H1 (cell line): ENCODE measurements at regions not wholly inside any gene's neighbourhood (a gene's known extent, or its start where the extent isn't known, plus 50 kb on each side); places are given as distances from the start of the nearest gene placed in this dataset.

ENCODE experiments used
- CTCF ChIA-PET: fragments of 300-600 bp; sonication (Branson Sonifier 250); formaldehyde crosslinking; loops from one replicate; lab custom pipeline; 2021; ENCODE audit not compliant: partially characterized antibody; lab: Charles Lee
- POLR2A ChIA-PET: fragments of 300-600 bp; sonication (Branson Sonifier 250); formaldehyde crosslinking; loops from one replicate; lab custom pipeline; 2021; ENCODE audit warnings: inconsistent platforms; ENCODE audit not compliant: partially characterized antibody; lab: Charles Lee
- DNase-seq, 2 experiments: peaks; one replicate each; pipeline versions ENCODE4 v3.0.0 to v3.0.0-alpha.2; 2010 to 2022; ENCODE audit warnings: low spot score in 2 of 2, low read depth in 1 of 2, mixed read lengths in 1 of 2
- FAIRE-seq: peaks from 2 replicates; lab custom pipeline; 2011; peaks lifted over from hg19 to GRCh38; lab: Jason Lieb, UNC
- H2AFZ ChIP-seq: 2 replicates; pipeline ENCODE4 v1.8.1; 2012; ENCODE audit warnings: low read length, inconsistent platforms
- H2AK5ac ChIP-seq: 2 replicates; pipeline ENCODE4 v1.6.1; 2013; ENCODE audit warnings: low read depth, low read length
- H2BK120ac ChIP-seq: replicated peaks from 2 replicates; pipeline ENCODE3; 2013; ENCODE audit warnings: low read depth, low read length, inconsistent platforms
- H2BK12ac ChIP-seq: 2 replicates; pipeline ENCODE4 v1.6.1; 2013; ENCODE audit warnings: low read depth, low read length
- H2BK15ac ChIP-seq: 2 replicates; pipeline ENCODE4 v1.6.1; 2013; ENCODE audit warnings: low read length
- H2BK20ac ChIP-seq: 2 replicates; pipeline ENCODE4 v1.6.1; 2013; ENCODE audit warnings: low read length
- H2BK5ac ChIP-seq: 2 replicates; pipeline ENCODE4 v1.6.1; 2013; ENCODE audit warnings: low read depth, low read length
- H3K14ac ChIP-seq: 2 replicates; pipeline ENCODE4 v1.6.1; 2013; ENCODE audit warnings: inconsistent platforms; ENCODE audit not compliant: insufficient read length
- H3K18ac ChIP-seq: 2 replicates; pipeline ENCODE4 v1.6.1; 2013; ENCODE audit warnings: low read length; ENCODE audit errors: extremely low read depth
- H3K23ac ChIP-seq: 2 replicates; pipeline ENCODE4 v1.6.1; 2013; ENCODE audit warnings: inconsistent platforms; ENCODE audit not compliant: insufficient read length
- H3K23me2 ChIP-seq: 2 replicates; pipeline ENCODE4 v1.6.1; 2013; ENCODE audit warnings: low read depth, low read length
- H3K27ac ChIP-seq: 2 replicates; pipeline ENCODE4 v1.6.1; 2011; ENCODE audit warnings: low read depth, low read length, inconsistent platforms
- H3K27me3 ChIP-seq, 4 experiments: replicated peaks in 1 of 4; 1 replicate in 1 of 4; 2 replicates in 3 of 4; pipeline versions ENCODE4 v1.6.1 to v1.8.1; 2011 to 2013; ENCODE audit warnings: low read length in 3 of 4, mild to moderate bottlenecking in 3 of 4, inconsistent platforms in 2 of 4, mixed read lengths in 2 of 4, moderate library complexity in 1 of 4; ENCODE audit not compliant: control insufficient read depth in 3 of 4, insufficient read depth in 3 of 4; ENCODE audit errors: extremely low read depth in 1 of 4
- H3K36me3 ChIP-seq, 4 experiments: 2 replicates each; pipeline versions ENCODE4 v1.6.1 to v1.8.1; 2011 to 2013; ENCODE audit warnings: mild to moderate bottlenecking in 4 of 4, low read length in 3 of 4, moderate library complexity in 2 of 4, control low read depth in 1 of 4, inconsistent platforms in 1 of 4; ENCODE audit not compliant: insufficient read depth in 4 of 4, control insufficient read depth in 2 of 4
- H3K4ac ChIP-seq: replicated peaks from 2 replicates; pipeline ENCODE3; 2013; ENCODE audit warnings: low read length, low read depth, mixed read lengths, inconsistent platforms; ENCODE audit not compliant: insufficient read length
- H3K4me1 ChIP-seq, 4 experiments: replicated peaks in 1 of 4; 1 replicate in 1 of 4; 2 replicates in 3 of 4; pipeline versions ENCODE4 v1.6.1 to v1.8.1; 2011 to 2013; ENCODE audit warnings: low read length in 3 of 4, inconsistent platforms in 2 of 4, mixed read lengths in 1 of 4; ENCODE audit not compliant: insufficient read depth in 4 of 4, control insufficient read depth in 3 of 4
- H3K4me2 ChIP-seq, 2 experiments: 2 replicates each; pipeline versions ENCODE4 v1.6.1 to v1.8.1; 2011 to 2013; ENCODE audit warnings: low read depth in 2 of 2, low read length in 2 of 2, control low read depth in 1 of 2, inconsistent platforms in 1 of 2, mild to moderate bottlenecking in 1 of 2; ENCODE audit not compliant: insufficient read depth in 1 of 2
- H3K4me3 ChIP-seq, 4 experiments: fragments of 200-600, 300-600 bp in 1 of 4; sonication (generic), shearing (Covaris generic), sonication (Bioruptor Twin) in 1 of 4; 2 replicates each; pipeline versions ENCODE4 v1.5.1 to v1.8.1; 2011 to 2016; ENCODE audit warnings: low read length in 4 of 4, low read depth in 3 of 4, control low read depth in 2 of 4, inconsistent platforms in 2 of 4, mild to moderate bottlenecking in 2 of 4, mixed read lengths in 1 of 4, moderate library complexity in 1 of 4; ENCODE audit not compliant: insufficient read depth in 2 of 4; ENCODE audit errors: extremely low read depth in 1 of 4
- H3K56ac ChIP-seq: replicated peaks from 2 replicates; pipeline ENCODE3; 2013; ENCODE audit warnings: low read depth, mild to moderate bottlenecking, mixed read lengths, low read length, inconsistent platforms; ENCODE audit not compliant: insufficient read length
- H3K79me1 ChIP-seq: 2 replicates; pipeline ENCODE4 v1.6.1; 2013; ENCODE audit warnings: low read depth, low read length, control low read depth
- H3K79me2 ChIP-seq, 2 experiments: 2 replicates each; pipeline versions ENCODE4 v1.6.1 to v1.8.1; 2012 to 2013; ENCODE audit warnings: low read length in 2 of 2, mild to moderate bottlenecking in 2 of 2, inconsistent platforms in 1 of 2; ENCODE audit not compliant: insufficient read depth in 2 of 2, control insufficient read depth in 1 of 2
- H3K9ac ChIP-seq, 4 experiments: replicated peaks in 1 of 4; 1 replicate in 1 of 4; 2 replicates in 3 of 4; pipeline versions ENCODE4 v1.6.1 to v1.8.1; 2011 to 2013; ENCODE audit warnings: low read depth in 3 of 4, low read length in 3 of 4, control low read depth in 2 of 4, mild to moderate bottlenecking in 2 of 4, moderate library complexity in 2 of 4, inconsistent platforms in 1 of 4; ENCODE audit errors: extremely low read depth in 1 of 4
- H3K9me3 ChIP-seq, 2 experiments: 2 replicates each; pipeline versions ENCODE4 v1.6.1 to v1.8.1; 2012 to 2013; ENCODE audit warnings: mild to moderate bottlenecking in 2 of 2, moderate library complexity in 2 of 2, control low read depth in 1 of 2, inconsistent platforms in 1 of 2, low read depth in 1 of 2, low read length in 1 of 2, mixed read lengths in 1 of 2; ENCODE audit not compliant: insufficient read depth in 2 of 2
- H4K20me1 ChIP-seq, 2 experiments: replicated peaks in 1 of 2; 2 replicates each; pipeline versions ENCODE3 to v1.8.1; 2011 to 2013; ENCODE audit warnings: inconsistent platforms in 2 of 2, low read length in 2 of 2, mild to moderate bottlenecking in 1 of 2; ENCODE audit not compliant: insufficient read depth in 2 of 2, control insufficient read depth in 1 of 2
- H4K5ac ChIP-seq: 2 replicates; pipeline ENCODE4 v1.6.1; 2013; ENCODE audit warnings: low read length, low read depth, mixed read lengths, inconsistent platforms; ENCODE audit not compliant: insufficient read length
- H4K8ac ChIP-seq: 2 replicates; pipeline ENCODE4 v1.8.0; 2013; ENCODE audit warnings: mild to moderate bottlenecking, moderate library complexity, low read length, inconsistent platforms; ENCODE audit not compliant: insufficient read depth; ENCODE audit errors: extremely low read depth
- H4K91ac ChIP-seq: replicated peaks from 2 replicates; pipeline ENCODE3; 2013; ENCODE audit warnings: low read length, mixed read lengths, inconsistent platforms; ENCODE audit not compliant: insufficient read length
- BACH1 ChIP-seq: IDR thresholded peaks from 2 replicates; pipeline ENCODE4 v1.6.1; 2012; ENCODE audit warnings: low read length, improper control_type of control experiment
- JUN ChIP-seq: IDR thresholded peaks from 2 replicates; pipeline ENCODE4 v1.6.1; 2011; ENCODE audit warnings: low read depth, mild to moderate bottlenecking, improper control_type of control experiment, low read length
- JUND ChIP-seq: IDR thresholded peaks from 2 replicates; pipeline ENCODE4 v1.6.1; 2011; ENCODE audit warnings: mild to moderate bottlenecking, improper control_type of control experiment, low read length
- RAD21 ChIP-seq, 2 experiments: IDR thresholded peaks in 1 of 2; conservative IDR thresholded peaks in 1 of 2; 2 replicates each; pipeline ENCODE4 v1.6.1; 2011; ENCODE audit warnings: low read depth in 2 of 2, low read length in 2 of 2, improper control_type of control experiment in 1 of 2, inconsistent platforms in 1 of 2, mild to moderate bottlenecking in 1 of 2, moderate library complexity in 1 of 2
- RFX5 ChIP-seq: IDR thresholded peaks from 2 replicates; pipeline ENCODE4 v1.6.1; 2011; ENCODE audit warnings: low read depth, low read length, improper control_type of control experiment, borderline replicate concordance
- SP1 ChIP-seq: IDR thresholded peaks from 2 replicates; pipeline ENCODE4 v1.6.1; 2011; ENCODE audit warnings: low read depth, low read length
- SP2 ChIP-seq: IDR thresholded peaks from 2 replicates; pipeline ENCODE4 v1.6.1; 2012; ENCODE audit warnings: mild to moderate bottlenecking, low read length, inconsistent platforms
- TAF1 ChIP-seq: IDR thresholded peaks from 2 replicates; pipeline ENCODE4 v1.6.1; 2011; ENCODE audit warnings: mild to moderate bottlenecking, low read depth, low read length
- TAF7 ChIP-seq: optimal IDR thresholded peaks from 2 replicates; pipeline ENCODE3; 2011; ENCODE audit warnings: low read depth, mild to moderate bottlenecking, inconsistent platforms, low read length, moderate library complexity, borderline replicate concordance
- USF2 ChIP-seq: IDR thresholded peaks from 2 replicates; pipeline ENCODE4 v1.6.1; 2011; ENCODE audit warnings: low read length, improper control_type of control experiment
- WGBS, 2 experiments: shearing (Covaris generic) in 1 of 2; methylation state at CpG; one replicate each; pipeline versions ENCODE4 v1.1.6 to v1.1.7; 2013 to 2015; ENCODE audit warnings: low lambda C conversion rate in 2 of 2, mixed read lengths in 2 of 2, inconsistent platforms in 1 of 2, low coverage in 1 of 2, missing lambda C conversion rate in 1 of 2; ENCODE audit not compliant: insufficient replicate concordance in 2 of 2, insufficient coverage in 1 of 2, insufficient read length in 1 of 2; ENCODE audit errors: extremely low coverage in 1 of 2, missing lambda C conversion rate in 1 of 2; 5-methylcytosine and 5-hydroxymethylcytosine counted together

- no peak overlapping the region for H3K4me2 ChIP-seq
- no peak for TF ChIP-seq TAF1
- no peak for TF ChIP-seq SP1
- no peak for TF ChIP-seq RFX5
- TF ChIP-seq TAF7: no peak
- no peak for TF ChIP-seq RAD21 (IDR thresholded peaks at IDR 0.05 in 1 of 2, conservative IDR thresholded peaks at IDR 0.05 in 1 of 2; ENCODE audit: low read depth in 2 of 2, low read length in 2 of 2)
- TF ChIP-seq JUND: no peak
- no peak for TF ChIP-seq SP2
- no peak for TF ChIP-seq BACH1
- TF ChIP-seq USF2: no peak
- TF ChIP-seq JUN: no peak
Observed at GRCh38 chr21:16563116-16563515, 833.3 kb downstream of the USP25 start.

More at GRCh38 chr21:16563116-16563515, 833.3 kb downstream of the USP25 start:
- Histone ChIP-seq H3K27me3 (no peaks in the 10 kb centered on the region), H3K36me3 (no peaks in the 10 kb centered on the region), H4K20me1 (no peaks in the 10 kb centered on the region), H3K9ac (no peak overlapping the region), H3K18ac (no peak overlapping the region), H3K23ac (no peak overlapping the region), H3K14ac (no peak overlapping the region), H3K4me1 (peaks cover 0 to 4% (median 0%) of the 10 kb centered on the region in 4 experiments; a peak in 1 of 7 replicates), H4K8ac (no peak overlapping the region), H2BK20ac (no peak overlapping the region), H2BK120ac (no peak overlapping the region), H2AK5ac (no peak overlapping the region), H3K4ac (no peak overlapping the region), H3K79me2 (no peaks in the 10 kb centered on the region), H2BK15ac (no peak overlapping the region), H3K9me3 (no peaks in the 10 kb centered on the region), H3K56ac (no peak overlapping the region), H3K27ac (no peak overlapping the region), H2BK5ac (no peak overlapping the region), H4K91ac (no peak overlapping the region), H3K79me1 (no peaks in the 10 kb centered on the region), H2AFZ (no peak overlapping the region), H3K4me3 (no peak overlapping the region), H4K5ac (no peak overlapping the region), H2BK12ac (no peak overlapping the region), H3K23me2 (no peaks in the 10 kb centered on the region)
- FAIRE-seq (no peak), DNase-seq (no peak)
- ChIA-PET POLR2A (interaction anchor here (1.2 kb wide), 1 partner anchor 16 kb away, joined by 3 read pairs; no protein-coding TSS in a partner anchor), CTCF (no interaction called here)
- WGBS, 2 experiments: 89% methylated on average over 6 of the region's 7 CpGs; no CpG with 5 or more reads in 1 of the 2 experiments
